Neural crest cell (in vitro differentiated cells): ENCODE measurements at regions not wholly inside any gene's neighbourhood (a gene's known extent, or its start where the extent isn't known, plus 50 kb on each side); places are given as distances from the start of the nearest gene placed in this dataset.
"Not testable (repeated sequence)": the region's sequence is repeated elsewhere in the genome, so short reads cannot be mapped to it uniquely, and the experiment has no call there.

Source experiments
- DNase-seq: peaks from one replicate; pipeline ENCODE4 v3.0.0; 2021; ENCODE audit warnings: low read depth, mixed read lengths, low spot score
- H3K27ac Mint-ChIP-seq: one replicate; pipeline ENCODE4 v1.8.0; 2021; ENCODE audit warnings: mild to moderate bottlenecking, mixed read lengths; ENCODE audit not compliant: unreplicated experiment
- H3K27me3 Mint-ChIP-seq: 2 replicates; pipeline ENCODE4 v1.8.0; 2021; ENCODE audit warnings: low read depth, mild to moderate bottlenecking, mixed read lengths
- H3K36me3 Mint-ChIP-seq: 2 replicates; pipeline ENCODE4 v1.8.0; 2021; ENCODE audit warnings: low read depth, mild to moderate bottlenecking, mixed read lengths
- H3K4me1 Mint-ChIP-seq: 2 replicates; pipeline ENCODE4 v1.8.0; 2021; ENCODE audit warnings: mixed read lengths
- H3K4me3 Mint-ChIP-seq: one replicate; pipeline ENCODE4 v1.8.0; 2021; ENCODE audit warnings: mild to moderate bottlenecking, mixed read lengths
- H3K9me3 Mint-ChIP-seq: 2 replicates; pipeline ENCODE4 v1.8.0; 2021; ENCODE audit warnings: mixed read lengths
- CTCF ChIP-seq: fragments of 200-600 bp; sonication (generic); conservative IDR thresholded peaks from 2 replicates; pipeline ENCODE4 v1.5.0; 2021; ENCODE audit warnings: antibody characterized with exemption, mild to moderate bottlenecking

- Mint-ChIP-seq H3K9me3 (no peaks in the 10 kb centered on the region), H3K36me3 (no peaks in the 10 kb centered on the region), H3K4me3 (no peak overlapping the region), H3K27ac (no peak overlapping the region), H3K27me3 (peaks cover 7% of the 10 kb centered on the region), H3K4me1 (peaks cover 11% of the 10 kb centered on the region)
- DNase-seq = no peak
- no peak for TF ChIP-seq CTCF
These were observed 236.8 kb upstream of the FKBP1C start for GRCh38 chr6:62974452-62974851.

- Mint-ChIP-seq H3K9me3 (no peaks in the 10 kb centered on the region), H3K36me3 (no peaks in the 10 kb centered on the region), H3K27ac (no peak overlapping the region), H3K27me3 (peaks cover 5% of the 10 kb centered on the region), H3K4me1 (peaks cover 11% of the 10 kb centered on the region), H3K4me3 (no peak overlapping the region)
- TF ChIP-seq CTCF = no peak
- no peak for DNase-seq
These were observed 234.7 kb upstream of the FKBP1C start for GRCh38 chr6:62976566-62976965.

- no peak for DNase-seq
- no peaks in the 10 kb centered on the region for H3K4me1 Mint-ChIP-seq
- TF ChIP-seq CTCF = no peak
- H3K4me3 Mint-ChIP-seq = no peak overlapping the region
- no peaks in the 10 kb centered on the region for H3K9me3 Mint-ChIP-seq
- no peaks in the 10 kb centered on the region for H3K27me3 Mint-ChIP-seq
- no peak overlapping the region for H3K27ac Mint-ChIP-seq
- H3K36me3 Mint-ChIP-seq = no peaks in the 10 kb centered on the region
These were observed 232.3 kb upstream of the FKBP1C start for GRCh38 chr6:62978920-62979319.

GRCh38 chr6:62980093-62980492 is 231.2 kb upstream of the FKBP1C start:
- H3K9me3 Mint-ChIP-seq = no peaks in the 10 kb centered on the region
- H3K27ac Mint-ChIP-seq = no peak overlapping the region
- TF ChIP-seq CTCF = no peak
- no peaks in the 10 kb centered on the region for H3K4me1 Mint-ChIP-seq
- no peaks in the 10 kb centered on the region for H3K27me3 Mint-ChIP-seq
- no peaks in the 10 kb centered on the region for H3K36me3 Mint-ChIP-seq
- no peak for DNase-seq
- H3K4me3 Mint-ChIP-seq = no peak overlapping the region

DNA sequence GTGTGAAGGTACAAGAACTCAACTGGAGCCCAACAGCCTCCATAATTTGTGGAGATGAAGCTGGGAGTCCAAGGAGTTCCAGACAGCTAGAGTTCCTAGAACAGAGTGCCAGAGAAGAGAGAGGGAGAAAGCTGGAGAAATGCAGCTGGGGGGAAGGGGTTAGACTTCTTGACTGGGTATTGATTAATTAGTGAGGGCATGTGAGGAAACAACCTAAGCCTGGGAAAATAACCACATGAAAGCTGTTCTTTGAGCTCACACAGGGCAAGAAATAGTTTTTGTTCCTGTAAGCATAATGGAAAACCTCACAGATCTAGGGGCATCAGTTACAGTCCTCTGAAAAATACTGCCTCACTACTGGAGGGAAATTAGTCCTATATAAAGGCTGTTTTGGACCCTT is 230.5 kb upstream of the FKBP1C start:
- no peak for TF ChIP-seq CTCF
- Mint-ChIP-seq H3K27ac (no peak overlapping the region), H3K9me3 (no peaks in the 10 kb centered on the region), H3K4me3 (no peak overlapping the region), H3K4me1 (no peaks in the 10 kb centered on the region), H3K27me3 (no peaks in the 10 kb centered on the region), H3K36me3 (no peaks in the 10 kb centered on the region)
- no peak for DNase-seq

GRCh38 chr6:62982951-62983350 is 228.3 kb upstream of the FKBP1C start:
- H3K9me3 Mint-ChIP-seq = no peaks in the 10 kb centered on the region

GRCh38 chr6:62991696-62992095 is 219.6 kb upstream of the FKBP1C start:
- H3K9me3 Mint-ChIP-seq, H3K4me1 Mint-ChIP-seq, H3K4me3 Mint-ChIP-seq, DNase-seq, H3K27ac Mint-ChIP-seq, H3K36me3 Mint-ChIP-seq, H3K27me3 Mint-ChIP-seq: not testable (repeated sequence)

More at GRCh38 chr6:62982951-62983350, 228.3 kb upstream of the FKBP1C start:
- Mint-ChIP-seq H3K36me3 (no peaks in the 10 kb centered on the region), H3K4me3 (no peak overlapping the region), H3K4me1 (no peaks in the 10 kb centered on the region), H3K27me3 (no peaks in the 10 kb centered on the region), H3K27ac (no peak overlapping the region)
- no peak for DNase-seq
- TF ChIP-seq CTCF = no peak
